ENCODE measurements at regions not wholly inside any gene's neighbourhood (a gene's known extent, or its start where the extent isn't known, plus 50 kb on each side); places are given as distances from the start of the nearest gene placed in this dataset.
"Not testable (repeated sequence)": the region's sequence is repeated elsewhere in the genome, so short reads cannot be mapped to it uniquely, and the experiment has no call there.

DNA sequence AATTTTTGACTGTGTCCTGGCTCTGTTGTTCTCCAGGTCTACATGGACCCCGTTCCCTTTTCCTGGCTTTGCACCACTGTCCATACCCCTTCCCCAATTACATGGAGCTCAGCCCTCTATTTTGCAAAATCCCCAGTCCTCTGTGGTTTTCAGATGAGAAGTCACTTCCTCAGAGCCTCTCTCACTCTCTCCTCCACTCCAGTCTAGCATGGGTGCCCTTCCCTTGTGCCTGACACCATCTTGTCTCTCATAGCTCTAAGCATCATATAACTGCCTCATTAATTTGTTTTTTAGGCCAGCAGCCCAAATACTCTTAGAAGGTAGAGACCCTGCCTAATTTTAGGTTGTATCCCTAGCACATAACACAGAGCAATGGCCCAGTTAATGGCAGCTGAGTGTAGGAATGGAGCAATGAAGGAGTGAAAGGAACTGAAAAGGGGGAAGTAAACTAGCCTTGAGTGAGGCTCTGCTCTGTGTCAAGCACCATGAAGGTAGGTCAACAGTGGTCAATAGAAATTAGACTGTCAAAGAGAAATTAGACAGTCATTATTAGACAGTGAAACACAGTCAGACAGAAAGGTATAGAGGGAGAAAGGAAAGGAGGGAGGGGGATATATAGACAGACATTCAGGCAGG lies 97.7 kb downstream of the ARHGAP11B start:
- H3K9me2 ChIP-seq (ENCODE audit: insufficient read depth, low read length); BruUV-seq (replicated peaks); H3K27ac ChIP-seq (ENCODE audit: low read depth, low read length, poor library complexity, severe bottlenecking); CTCF ChIA-PET (ENCODE audit: unreplicated experiment); intact Hi-C loops (cut with micrococcal nuclease; ENCODE audit: unreplicated experiment); H3K4me3 ChIP-seq (ENCODE audit: low read depth, low read length, poor library complexity, severe bottlenecking); H3K4me1 ChIP-seq (ENCODE audit: insufficient read depth, low read length, poor library complexity, severe bottlenecking); DNase-seq (ENCODE audit: low spot score); H4K20me1 ChIP-seq (ENCODE audit: insufficient read depth, low read length); H3K9me3 ChIP-seq (ENCODE audit: low read length); H3K4me2 ChIP-seq (ENCODE audit: low read length); H2AFZ ChIP-seq (ENCODE audit: low read length); POLR2A ChIA-PET; H3K79me2 ChIP-seq (ENCODE audit: insufficient read depth, low read depth, low read length): not testable (repeated sequence)
- H3K36me3 ChIP-seq (ENCODE audit: insufficient read depth, low read length): peaks cover 79% of the 10 kb centered on the region

GRCh38 chr15:30729880-30730590 lies 104.1 kb downstream of the ARHGAP11B start:
- H3K79me2 ChIP-seq (ENCODE audit: insufficient read depth, low read depth, low read length); H3K9me3 ChIP-seq (ENCODE audit: low read length); intact Hi-C loops (cut with micrococcal nuclease; ENCODE audit: unreplicated experiment); H3K9me2 ChIP-seq (ENCODE audit: insufficient read depth, low read length); BruUV-seq (replicated peaks); POLR2A ChIA-PET; H3K4me3 ChIP-seq (ENCODE audit: low read depth, low read length, poor library complexity, severe bottlenecking); H3K4me1 ChIP-seq (ENCODE audit: insufficient read depth, low read length, poor library complexity, severe bottlenecking); H3K27ac ChIP-seq (ENCODE audit: low read depth, low read length, poor library complexity, severe bottlenecking); CTCF ChIA-PET (ENCODE audit: unreplicated experiment); H4K20me1 ChIP-seq (ENCODE audit: insufficient read depth, low read length); DNase-seq (ENCODE audit: low spot score); H3K4me2 ChIP-seq (ENCODE audit: low read length); H2AFZ ChIP-seq (ENCODE audit: low read length): not testable (repeated sequence)
- H3K36me3 ChIP-seq (ENCODE audit: insufficient read depth, low read length): peaks cover 84% of the 10 kb centered on the region

GRCh38 chr15:30730633-30731032 lies 104.7 kb downstream of the ARHGAP11B start:
- H2AFZ ChIP-seq (ENCODE audit: low read length); POLR2A ChIA-PET; H3K4me2 ChIP-seq (ENCODE audit: low read length); H3K4me3 ChIP-seq (ENCODE audit: low read depth, low read length, poor library complexity, severe bottlenecking); DNase-seq (ENCODE audit: low spot score); H3K9me2 ChIP-seq (ENCODE audit: insufficient read depth, low read length); H4K20me1 ChIP-seq (ENCODE audit: insufficient read depth, low read length); CTCF ChIA-PET (ENCODE audit: unreplicated experiment); H3K9me3 ChIP-seq (ENCODE audit: low read length); H3K79me2 ChIP-seq (ENCODE audit: insufficient read depth, low read depth, low read length); H3K27ac ChIP-seq (ENCODE audit: low read depth, low read length, poor library complexity, severe bottlenecking); H3K4me1 ChIP-seq (ENCODE audit: insufficient read depth, low read length, poor library complexity, severe bottlenecking); BruUV-seq (replicated peaks); intact Hi-C loops (cut with micrococcal nuclease; ENCODE audit: unreplicated experiment): not testable (repeated sequence)
- H3K36me3 ChIP-seq (ENCODE audit: insufficient read depth, low read length): peaks cover 81% of the 10 kb centered on the region

DNA sequence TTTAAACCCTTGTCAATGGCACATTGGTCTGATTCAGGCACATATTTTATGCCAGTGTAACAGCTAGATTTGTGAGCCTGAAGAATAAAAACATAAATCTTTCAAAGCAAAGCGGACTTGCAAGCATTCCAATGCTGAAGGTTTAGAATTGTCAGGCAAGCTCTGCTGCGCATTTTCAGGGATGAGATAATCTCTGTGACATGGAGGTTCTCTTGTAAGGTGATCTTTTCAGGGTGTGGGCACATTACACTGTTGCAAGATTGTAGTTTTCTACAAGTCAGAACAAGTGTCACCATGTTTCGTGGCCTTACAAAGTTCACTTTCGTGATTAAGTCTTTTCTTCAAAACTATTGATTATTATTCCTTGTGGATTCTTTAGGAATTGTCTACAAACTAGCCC lies 106.2 kb downstream of the ARHGAP11B start:
- H3K27ac ChIP-seq (ENCODE audit: low read depth, low read length, poor library complexity, severe bottlenecking); H3K4me2 ChIP-seq (ENCODE audit: low read length); H3K9me2 ChIP-seq (ENCODE audit: insufficient read depth, low read length); H3K4me3 ChIP-seq (ENCODE audit: low read depth, low read length, poor library complexity, severe bottlenecking); intact Hi-C loops (cut with micrococcal nuclease; ENCODE audit: unreplicated experiment); H3K9me3 ChIP-seq (ENCODE audit: low read length); H3K79me2 ChIP-seq (ENCODE audit: insufficient read depth, low read depth, low read length); DNase-seq (ENCODE audit: low spot score); H4K20me1 ChIP-seq (ENCODE audit: insufficient read depth, low read length); H2AFZ ChIP-seq (ENCODE audit: low read length); BruUV-seq (replicated peaks); H3K4me1 ChIP-seq (ENCODE audit: insufficient read depth, low read length, poor library complexity, severe bottlenecking); CTCF ChIA-PET (ENCODE audit: unreplicated experiment): not testable (repeated sequence)
- POLR2A ChIA-PET: interaction anchor here (0.6 kb wide), 1 partner anchor 1082 kb away, joined by 4 read pairs; no protein-coding TSS in a partner anchor
- peaks cover 81% of the 10 kb centered on the region for H3K36me3 ChIP-seq (ENCODE audit: insufficient read depth, low read length)

GRCh38 chr15:30735884-30736564 lies 110.1 kb downstream of the ARHGAP11B start:
- H4K20me1 ChIP-seq (ENCODE audit: insufficient read depth, low read length); H3K4me3 ChIP-seq (ENCODE audit: low read depth, low read length, poor library complexity, severe bottlenecking); H3K79me2 ChIP-seq (ENCODE audit: insufficient read depth, low read depth, low read length); H3K27ac ChIP-seq (ENCODE audit: low read depth, low read length, poor library complexity, severe bottlenecking); CTCF ChIA-PET (ENCODE audit: unreplicated experiment); H3K4me2 ChIP-seq (ENCODE audit: low read length); H3K4me1 ChIP-seq (ENCODE audit: insufficient read depth, low read length, poor library complexity, severe bottlenecking); H3K9me2 ChIP-seq (ENCODE audit: insufficient read depth, low read length); BruUV-seq (replicated peaks); intact Hi-C loops (cut with micrococcal nuclease; ENCODE audit: unreplicated experiment); H2AFZ ChIP-seq (ENCODE audit: low read length); H3K9me3 ChIP-seq (ENCODE audit: low read length); POLR2A ChIA-PET; DNase-seq (ENCODE audit: low spot score): not testable (repeated sequence)
- H3K36me3 ChIP-seq (ENCODE audit: insufficient read depth, low read length): peaks cover 69% of the 10 kb centered on the region

GRCh38 chr15:30742796-30743195 lies 116.9 kb downstream of the ARHGAP11B start:
- POLR2A ChIA-PET; BruUV-seq (replicated peaks); H4K20me1 ChIP-seq (ENCODE audit: insufficient read depth, low read length); CTCF ChIA-PET (ENCODE audit: unreplicated experiment); DNase-seq (ENCODE audit: low spot score); H3K79me2 ChIP-seq (ENCODE audit: insufficient read depth, low read depth, low read length); H2AFZ ChIP-seq (ENCODE audit: low read length); H3K4me2 ChIP-seq (ENCODE audit: low read length); H3K9me2 ChIP-seq (ENCODE audit: insufficient read depth, low read length); H3K9me3 ChIP-seq (ENCODE audit: low read length); H3K4me3 ChIP-seq (ENCODE audit: low read depth, low read length, poor library complexity, severe bottlenecking); H3K27ac ChIP-seq (ENCODE audit: low read depth, low read length, poor library complexity, severe bottlenecking); H3K4me1 ChIP-seq (ENCODE audit: insufficient read depth, low read length, poor library complexity, severe bottlenecking): not testable (repeated sequence)
- H3K36me3 ChIP-seq (ENCODE audit: insufficient read depth, low read length): peaks cover 58% of the 10 kb centered on the region
- intact Hi-C loops (cut with micrococcal nuclease; ENCODE audit: unreplicated experiment): loop anchor here (10.0 kb wide), 1 partner anchor 78 kb away; no protein-coding TSS in a partner anchor
